Stimulated activated CD4-positive, alpha-beta T cell treated with anti-CD3 and anti-CD28 coated beads, Interleukin-4, amount 100 ng/mL, for 4 hours (primary cell): ENCODE measurements at regions not wholly inside any gene's neighbourhood (a gene's known extent, or its start where the extent isn't known, plus 50 kb on each side); places are given as distances from the start of the nearest gene placed in this dataset.
"Not testable (repeated sequence)": the region's sequence is repeated elsewhere in the genome, so short reads cannot be mapped to it uniquely, and the experiment has no call there.

Experiments used
- DNase-seq, 2 experiments: peaks; one replicate each; pipeline ENCODE4 v3.0.0-alpha.2; 2020

DNA sequence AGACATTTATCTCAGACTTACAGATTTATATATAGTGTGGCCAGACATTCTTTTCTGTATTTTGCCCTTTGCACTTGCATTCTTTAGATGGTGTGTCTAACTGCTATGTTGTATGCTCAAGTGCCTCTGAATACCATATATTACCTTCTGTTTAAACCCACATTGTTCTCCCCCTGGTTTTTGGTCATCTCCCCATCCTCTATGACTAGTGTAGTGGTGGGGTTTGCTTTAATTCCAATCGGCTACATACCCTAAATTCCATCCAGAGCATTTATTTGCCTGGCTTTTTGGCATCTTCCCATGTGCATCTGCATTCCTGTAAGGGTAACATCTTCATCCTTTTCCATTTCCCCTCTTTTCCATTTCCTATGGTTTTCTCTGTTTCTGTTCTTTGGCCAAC is 271.0 kb upstream of the SLC30A5 start:
- no peak for DNase-seq

- DNase-seq, result no peak
Observed at GRCh38 chr5:68823301-68823700, 270.5 kb upstream of the SLC30A5 start.

- DNase-seq, result no peak
Observed at GRCh38 chr5:68830377-68830898, 263.4 kb upstream of the SLC30A5 start.

DNA sequence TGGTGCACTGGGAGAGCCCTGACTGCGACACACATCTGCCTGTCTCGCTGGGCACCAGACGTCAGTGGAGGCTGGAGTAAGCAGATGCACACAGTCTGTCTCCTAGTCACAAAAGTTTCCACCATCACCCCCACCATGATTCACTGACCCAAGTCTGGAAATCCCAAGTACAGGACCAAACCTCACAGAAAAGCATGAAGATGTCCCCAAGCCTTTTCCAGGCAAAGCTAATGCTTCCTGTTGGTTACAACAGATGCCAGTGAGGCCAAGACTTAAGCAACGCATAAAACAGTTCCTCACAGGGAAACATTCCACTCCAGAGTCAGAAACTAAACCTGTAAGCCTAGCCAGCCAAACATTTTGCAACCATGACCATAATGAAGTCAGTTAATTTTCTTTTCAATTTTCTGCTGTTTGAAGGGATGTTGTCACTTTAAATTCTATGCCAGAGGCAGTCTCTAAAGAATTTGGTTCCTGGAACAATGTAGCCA is 259.3 kb upstream of the SLC30A5 start:
- DNase-seq, result no peak

- DNase-seq, result no peak
Observed at GRCh38 chr5:68838157-68838718, 255.6 kb upstream of the SLC30A5 start.

DNA sequence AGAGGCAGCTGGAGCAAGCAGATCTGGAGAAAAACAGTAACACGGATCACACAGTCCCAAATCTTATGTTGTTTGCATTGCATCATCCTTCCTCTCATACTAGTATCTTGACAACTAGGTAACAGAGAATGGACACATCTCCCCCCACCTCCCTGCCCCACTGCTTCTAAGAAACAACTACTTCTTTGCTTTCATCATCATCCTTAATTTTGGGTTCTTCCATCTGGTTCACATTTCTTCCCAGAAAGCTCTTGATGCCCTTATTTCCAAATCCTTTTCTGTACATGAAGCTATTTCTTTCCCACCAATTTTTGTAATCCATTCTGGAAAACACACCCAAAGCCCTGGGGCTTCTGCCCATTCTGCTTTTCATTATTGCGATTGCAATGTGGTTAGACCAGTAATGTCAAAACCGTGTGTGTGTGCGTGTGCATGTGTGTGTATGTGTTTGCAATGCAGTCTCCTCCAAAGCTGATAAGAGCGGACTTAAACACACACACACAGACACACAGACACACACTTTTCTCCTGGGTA is 254.7 kb upstream of the SLC30A5 start:
- no peak for DNase-seq

DNA sequence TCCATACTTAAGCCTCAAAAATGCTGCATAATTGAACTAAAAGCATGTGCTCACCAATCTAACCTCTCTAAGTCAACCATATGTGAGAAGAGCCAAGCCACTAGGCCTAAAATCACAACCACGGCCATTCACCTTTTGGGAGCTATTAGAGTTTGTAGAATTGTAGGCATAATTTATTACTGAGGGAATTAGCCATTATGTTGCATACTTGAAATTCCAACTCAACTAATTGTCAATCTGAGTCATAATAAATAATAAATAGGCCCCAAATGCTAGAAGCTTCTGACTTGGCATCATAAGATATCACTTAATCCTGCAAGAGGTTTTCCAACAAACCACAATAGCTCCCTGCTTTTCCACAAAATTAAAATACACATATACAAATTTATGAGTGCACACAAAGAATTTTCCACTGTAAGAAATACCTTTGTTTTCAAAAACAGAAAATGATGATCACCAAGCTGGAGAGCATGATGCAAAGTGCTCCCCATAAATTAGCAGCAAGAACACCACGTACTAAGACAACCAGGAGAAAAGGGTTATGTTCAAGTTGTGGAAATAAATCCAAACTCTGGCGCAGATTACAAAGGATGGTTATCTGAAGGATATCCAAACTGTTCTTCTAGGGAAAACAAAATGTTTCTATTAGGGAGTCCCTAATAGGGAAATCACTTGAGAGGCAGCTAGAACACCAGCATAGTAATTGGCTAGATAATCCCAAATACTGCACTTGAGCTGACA is 250.0 kb upstream of the SLC30A5 start:
- no peak for DNase-seq

DNA sequence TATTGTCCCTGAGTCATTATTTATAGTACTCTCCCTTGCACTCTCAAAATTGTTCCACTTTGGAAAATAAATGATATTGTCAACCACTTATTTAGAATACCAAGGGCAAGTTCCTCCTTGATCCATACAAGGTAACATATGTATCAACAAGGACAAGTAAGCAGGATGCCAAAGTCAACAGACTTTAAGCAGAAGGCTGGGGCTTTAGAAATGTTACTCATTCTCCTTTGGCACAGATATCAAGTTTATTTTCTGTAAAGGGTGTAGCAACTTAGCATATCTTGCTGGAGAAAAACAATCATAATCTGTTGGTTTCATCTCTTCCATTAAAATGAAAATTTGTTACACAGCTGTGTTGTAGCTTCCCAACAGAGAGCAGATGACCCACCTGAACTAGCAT is 248.7 kb upstream of the SLC30A5 start:
- no peak for DNase-seq

DNA sequence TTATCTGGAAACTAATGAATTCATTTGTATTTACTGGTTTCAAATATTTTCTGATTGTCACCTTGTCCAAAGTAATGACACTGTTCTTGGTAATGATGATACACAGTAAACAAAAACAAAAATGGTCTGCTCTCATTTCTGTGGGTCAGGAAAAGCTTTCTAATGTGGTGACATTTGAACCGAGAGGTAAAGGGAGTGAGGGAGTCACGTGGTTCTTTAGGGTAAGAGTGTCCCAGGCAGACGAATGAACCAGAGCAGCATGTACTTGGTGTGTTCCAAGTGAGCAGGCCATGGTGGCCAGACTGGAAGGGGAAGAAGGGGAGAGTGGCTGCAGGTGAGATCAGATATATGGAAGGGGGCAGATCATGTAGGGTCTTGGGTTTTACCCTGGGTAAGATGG is 247.0 kb upstream of the SLC30A5 start:
- no peak for DNase-seq

- DNase-seq, result no peak
Observed at GRCh38 chr5:68848091-68848490, 245.7 kb upstream of the SLC30A5 start.

DNA sequence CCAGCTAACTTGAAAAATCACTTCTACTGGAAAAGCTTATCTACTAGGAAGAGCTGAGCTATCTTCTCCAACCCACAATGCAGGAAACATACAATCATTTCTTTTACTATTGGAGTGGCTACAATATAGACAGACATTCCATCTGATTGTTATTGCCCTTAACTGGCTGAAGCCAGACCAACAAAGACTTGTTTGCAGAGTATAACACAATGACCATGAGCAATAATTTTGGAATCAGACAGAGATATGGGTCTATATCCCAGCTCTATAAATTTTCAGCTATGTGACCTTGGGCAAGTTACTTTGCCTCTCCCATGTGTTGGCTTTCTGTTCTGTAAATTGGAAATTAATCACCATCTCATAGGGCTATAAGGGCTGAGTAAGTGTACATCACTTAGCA is 244.7 kb upstream of the SLC30A5 start:
- DNase-seq, result no peak

DNA sequence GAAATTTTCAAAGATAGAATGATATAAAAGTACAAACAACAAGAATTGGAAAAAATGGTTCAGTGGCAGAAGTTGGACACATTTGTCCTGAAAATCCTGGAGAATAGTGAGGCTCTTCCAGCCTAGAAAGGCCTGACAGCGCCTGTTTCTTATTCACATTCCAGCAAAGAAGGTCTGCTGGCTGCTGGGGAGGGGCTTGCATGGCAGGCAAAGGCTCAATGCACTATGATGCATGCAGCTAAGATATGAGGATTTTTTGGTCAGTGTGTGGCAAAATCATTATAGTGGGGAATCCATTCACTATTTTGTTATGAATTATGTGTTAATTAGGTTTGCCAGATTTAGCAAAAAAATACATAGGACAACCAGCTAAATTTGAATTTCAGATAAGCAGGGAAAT is 243.9 kb upstream of the SLC30A5 start:
- DNase-seq, result no peak

DNA sequence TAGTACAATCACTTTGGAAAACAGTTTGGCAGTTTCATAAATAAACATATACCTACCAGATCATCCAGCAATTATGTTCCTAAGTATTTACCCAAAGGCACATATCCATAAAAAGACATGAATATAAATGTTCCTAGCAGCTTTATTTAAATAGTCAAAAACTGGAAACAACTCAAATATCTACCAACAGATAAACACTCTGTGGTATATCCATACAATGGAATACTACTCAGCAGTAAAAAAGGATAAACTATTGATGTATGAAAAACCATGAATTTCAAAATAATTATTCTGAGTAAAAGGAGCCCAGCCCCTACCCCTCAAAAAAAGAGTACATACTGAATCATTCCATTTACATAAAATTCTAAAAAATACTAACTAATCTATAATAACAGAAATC is 232.7 kb upstream of the SLC30A5 start:
- no peak for DNase-seq

- DNase-seq, result no peak
Observed at GRCh38 chr5:68862560-68862959, 231.3 kb upstream of the SLC30A5 start.

GRCh38 chr5:68865192-68865591 is 228.6 kb upstream of the SLC30A5 start:
- DNase-seq, result not testable (repeated sequence)

DNA sequence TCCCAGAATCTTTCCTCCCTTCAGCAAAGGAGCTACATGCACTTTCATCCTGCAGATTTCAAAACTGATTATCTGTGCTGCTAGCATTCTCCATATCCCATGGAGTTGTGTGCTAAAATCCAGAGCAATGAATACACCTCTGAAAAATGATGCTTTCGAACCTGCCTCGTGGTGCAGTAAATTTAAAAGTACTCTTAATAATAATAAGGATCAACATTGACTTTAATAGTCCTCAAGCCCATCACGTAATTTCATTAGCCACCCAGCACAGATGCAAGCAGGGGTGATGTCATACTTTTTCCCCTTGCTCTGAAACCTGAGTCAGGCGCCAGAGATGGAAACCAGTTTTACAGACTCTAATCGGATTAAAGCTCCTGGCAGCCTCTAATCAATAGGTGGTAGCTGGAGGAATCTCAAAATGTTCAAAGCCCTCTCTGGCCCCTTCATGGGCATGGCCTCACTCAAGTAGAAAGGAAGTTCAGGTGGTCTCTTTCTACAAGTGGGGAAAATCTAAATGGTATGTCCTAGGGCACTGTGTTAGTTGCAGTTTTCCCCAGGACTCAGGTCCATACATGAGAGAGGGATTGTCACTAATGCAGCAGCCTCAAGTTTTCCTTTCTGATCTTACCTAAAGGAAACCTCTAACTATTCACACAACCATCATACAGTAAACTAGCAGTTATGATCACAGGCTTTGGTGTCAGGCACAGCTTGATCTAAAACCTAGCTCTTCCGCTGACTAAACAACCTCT is 221.6 kb upstream of the SLC30A5 start:
- no peak for DNase-seq

DNA sequence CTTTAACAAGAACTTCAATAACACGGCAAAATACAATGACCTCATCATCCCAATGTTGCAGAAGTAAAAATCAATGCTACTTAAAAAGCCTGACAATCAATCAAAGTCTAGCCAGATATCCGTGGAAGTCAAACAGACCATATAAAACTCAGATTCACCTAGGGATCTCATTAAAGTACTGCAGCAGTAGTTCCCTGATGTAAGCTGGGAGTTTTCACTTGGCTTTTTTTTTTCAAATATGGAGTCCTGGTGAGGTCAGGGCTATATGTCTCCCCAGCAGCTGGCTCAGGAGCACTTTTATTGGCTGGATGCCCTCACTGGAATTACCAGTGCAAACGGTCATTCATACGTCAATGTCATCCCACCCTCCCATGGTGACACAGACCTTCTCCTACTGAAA is 220.6 kb upstream of the SLC30A5 start:
- DNase-seq, result no peak

DNA sequence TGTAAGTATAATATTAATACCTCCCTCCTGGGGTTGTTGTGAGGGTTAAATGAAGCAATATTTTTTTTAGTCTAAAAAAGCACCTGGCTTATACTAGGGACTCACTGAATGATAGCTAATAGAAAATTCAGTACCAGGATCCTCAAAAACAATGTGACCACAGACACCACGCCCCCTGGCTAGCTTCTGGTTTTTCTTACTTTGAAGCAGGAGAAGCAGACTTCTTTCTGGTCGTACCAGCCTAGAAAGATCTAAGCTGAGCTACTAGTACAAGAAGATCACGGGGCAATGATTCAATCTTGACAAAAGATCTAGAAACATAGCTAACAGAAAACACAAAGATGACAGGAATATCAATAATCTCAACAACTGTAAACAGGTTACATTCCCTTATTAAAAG is 218.5 kb upstream of the SLC30A5 start:
- no peak for DNase-seq

DNA sequence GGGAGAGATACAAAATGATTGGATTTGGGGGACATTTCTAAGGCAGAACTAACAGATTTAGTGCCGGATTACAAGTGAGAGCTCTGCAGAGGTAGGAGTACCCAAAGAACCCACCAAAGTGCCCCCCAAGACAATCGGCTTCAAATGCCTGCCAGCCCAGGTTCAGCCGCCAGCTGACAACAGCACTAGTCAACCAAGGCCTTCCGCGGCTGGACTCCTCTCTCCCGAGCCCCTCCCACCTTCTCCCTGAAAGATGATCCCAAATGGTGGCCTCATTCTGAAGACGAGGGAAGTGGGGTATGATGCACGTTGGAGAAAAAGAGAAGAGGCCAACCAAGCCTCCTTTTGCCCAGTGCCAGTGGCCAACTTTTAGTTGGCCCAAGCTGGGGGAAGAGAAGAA is 210.4 kb upstream of the SLC30A5 start:
- DNase-seq, result no peak

DNA sequence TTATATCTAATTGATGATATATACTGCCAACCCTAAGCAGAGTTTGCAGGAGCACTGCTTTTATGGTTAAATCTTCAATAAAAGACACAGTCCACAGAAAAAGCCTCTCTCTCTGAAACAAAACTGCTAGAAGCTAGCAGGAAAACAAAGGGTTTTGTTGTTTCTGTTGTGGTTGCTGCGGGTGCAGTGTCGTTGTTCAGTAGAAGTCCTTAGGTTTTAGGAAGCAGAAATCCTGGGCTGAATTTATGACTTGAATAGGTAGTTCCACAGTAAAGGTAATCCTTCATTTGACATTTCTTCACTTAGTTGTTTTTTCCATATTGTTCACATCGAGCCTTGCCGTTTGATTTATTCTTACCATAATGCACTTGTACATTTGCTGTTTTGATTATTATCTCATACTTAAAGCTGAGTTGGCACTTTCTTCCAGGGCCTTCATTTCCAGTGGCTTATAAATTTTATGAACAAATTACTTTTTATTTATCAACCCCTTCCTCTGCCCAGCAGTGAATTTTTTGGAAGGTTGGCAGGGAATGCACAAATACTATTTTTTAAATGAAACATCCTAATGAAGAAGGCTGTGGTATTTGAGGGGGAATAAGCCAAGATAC is 209.6 kb upstream of the SLC30A5 start:
- DNase-seq, result no peak

- no peak for DNase-seq
Observed at GRCh38 chr5:68884883-68885282, 208.9 kb upstream of the SLC30A5 start.

DNA sequence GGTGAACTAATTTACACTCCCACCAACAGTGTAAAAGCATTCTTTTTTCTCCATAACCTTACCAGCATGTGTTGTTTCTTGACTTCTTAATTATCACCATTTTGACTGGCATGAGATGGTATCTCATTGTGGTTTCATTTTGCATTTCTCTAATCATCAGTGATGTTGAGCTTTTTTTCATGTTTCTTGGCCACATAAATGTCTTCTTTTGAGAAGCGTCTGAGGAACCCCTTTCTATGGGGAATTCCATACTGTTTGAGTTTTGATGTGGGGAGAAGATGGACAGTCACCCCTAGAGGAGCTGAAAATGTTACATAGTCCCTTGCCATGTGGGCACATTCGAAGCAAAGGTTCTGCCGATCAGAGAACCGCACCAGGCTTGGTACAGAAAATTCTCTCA is 207.0 kb upstream of the SLC30A5 start:
- no peak for DNase-seq

- no peak for DNase-seq
Observed at GRCh38 chr5:68891718-68892117, 202.1 kb upstream of the SLC30A5 start.
